Mucosa of descending colon (tissue), 3 donors: ENCODE measurements at regions not wholly inside any gene's neighbourhood (a gene's known extent, or its start where the extent isn't known, plus 50 kb on each side); places are given as distances from the start of the nearest gene placed in this dataset.

Experiments
- ATAC-seq: fragments of 200-7000 bp; cut with Tn5 transposase; one replicate; pipeline ENCODE4 v1.9.1; 2020; ENCODE audit warnings: mild to moderate bottlenecking, moderate library complexity
- DNase-seq, 3 donors: peaks; one replicate each; pipeline ENCODE4 v3.0.0-alpha.2; 2020
- H3K36me3 ChIP-seq: fragments of 200-600 bp; one replicate; pipeline ENCODE4 v1.8.0; 2021; ENCODE audit warnings: low read depth, mild to moderate bottlenecking
- H3K4me1 ChIP-seq: fragments of 200-600 bp; one replicate; pipeline ENCODE4 v1.8.0; 2021; ENCODE audit warnings: low read depth, mild to moderate bottlenecking
- H3K4me3 ChIP-seq: fragments of 200-600 bp; one replicate; pipeline ENCODE4 v1.8.0; 2021; ENCODE audit warnings: mild to moderate bottlenecking
- H3K9me3 ChIP-seq: fragments of 200-600 bp; one replicate; pipeline ENCODE4 v1.8.0; 2021; ENCODE audit warnings: mild to moderate bottlenecking
- CTCF ChIP-seq: fragments of 200-600 bp; IDR thresholded peaks from one replicate; pipeline ENCODE4 v1.8.0; 2022; ENCODE audit warnings: antibody characterized with exemption, mild to moderate bottlenecking
- intact Hi-C, 2 donors: fragments of 100-400 bp; cut with DNase I in 1 of 2; cut with micrococcal nuclease in 1 of 2; formaldehyde crosslinking; loops; one replicate each; pipeline versions ENCODE4 v1.11.0 to v1.11.1; 2022; cut with DNase I, micrococcal nuclease
- donor health status: DM: no; HTN: no; CAD: no; lungs with moderate emphysema.
- donor health status: DM: no; HTN: no; CAD: no.
- donor health status: DM: no; HTN: yes; CAD: no.

DNA sequence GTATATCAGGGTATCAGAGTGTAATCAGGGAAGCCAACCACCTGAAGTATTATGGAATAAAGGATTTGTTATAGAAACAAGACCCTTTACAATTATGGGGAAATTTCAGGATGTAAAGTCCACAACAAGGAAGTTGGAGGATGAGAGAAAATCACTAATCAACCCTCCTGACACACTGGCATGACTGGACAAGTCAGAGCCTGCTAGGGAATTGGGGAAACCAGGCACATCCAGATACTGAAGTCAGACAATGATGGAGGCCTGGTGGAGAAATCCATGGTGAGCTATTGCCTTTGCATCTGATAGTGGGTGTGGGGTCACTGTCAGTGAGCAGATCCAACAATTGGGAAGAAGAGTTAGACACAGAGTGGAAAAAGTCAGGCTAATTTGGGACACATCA is 158.8 kb upstream of the FBXO11 start:
- H3K36me3 ChIP-seq: no peaks in the 10 kb centered on the region
- intact Hi-C loops: no loop called here
- H3K4me3 ChIP-seq: no peak overlapping the region
- no peak for TF ChIP-seq CTCF
- DNase-seq (no peak), ATAC-seq (no peak)
- H3K4me1 ChIP-seq: no peaks in the 10 kb centered on the region
- H3K9me3 ChIP-seq: no peaks in the 10 kb centered on the region

DNA sequence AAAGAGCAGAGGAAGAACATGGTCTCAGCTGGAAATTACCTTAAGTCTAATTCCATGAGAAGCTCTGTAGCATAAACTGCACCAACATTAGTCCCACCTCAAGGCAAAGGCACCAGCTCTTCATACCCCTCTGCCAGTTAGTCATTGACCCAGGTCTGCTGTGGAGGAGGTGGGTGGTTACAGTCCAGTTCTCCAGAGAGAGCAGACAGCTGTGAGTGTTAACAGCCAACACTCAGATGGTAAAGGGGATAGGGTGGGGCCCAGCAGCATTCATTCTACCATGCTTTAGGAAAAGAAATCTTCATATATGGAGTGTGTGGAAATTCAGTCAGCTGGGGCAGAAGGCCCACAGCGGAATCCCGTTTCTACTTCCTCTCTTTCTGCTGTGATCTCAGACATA is 159.7 kb upstream of the FBXO11 start:
- intact Hi-C loops: no loop called here
- no peaks in the 10 kb centered on the region for H3K9me3 ChIP-seq
- TF ChIP-seq CTCF: no peak
- no peak for DNase-seq
- no peaks in the 10 kb centered on the region for H3K4me1 ChIP-seq
- no peaks in the 10 kb centered on the region for H3K36me3 ChIP-seq
- no peak overlapping the region for H3K4me3 ChIP-seq
- ATAC-seq: no peak

GRCh38 chr2:48069769-48070168 is 163.5 kb upstream of the FBXO11 start:
- Histone ChIP-seq H3K36me3 (no peaks in the 10 kb centered on the region), H3K4me1 (no peaks in the 10 kb centered on the region), H3K9me3 (no peaks in the 10 kb centered on the region), H3K4me3 (no peak overlapping the region)
- intact Hi-C loops: no loop called here
- TF ChIP-seq CTCF: no peak
- no peak for ATAC-seq
- no peak for DNase-seq

GRCh38 chr2:48070415-48070814 is 164.1 kb upstream of the FBXO11 start:
- intact Hi-C loops: no loop called here
- Histone ChIP-seq H3K4me1 (no peaks in the 10 kb centered on the region), H3K4me3 (no peak overlapping the region), H3K36me3 (no peaks in the 10 kb centered on the region), H3K9me3 (no peaks in the 10 kb centered on the region)
- no peak for ATAC-seq
- DNase-seq: no peak
- no peak for TF ChIP-seq CTCF

DNA sequence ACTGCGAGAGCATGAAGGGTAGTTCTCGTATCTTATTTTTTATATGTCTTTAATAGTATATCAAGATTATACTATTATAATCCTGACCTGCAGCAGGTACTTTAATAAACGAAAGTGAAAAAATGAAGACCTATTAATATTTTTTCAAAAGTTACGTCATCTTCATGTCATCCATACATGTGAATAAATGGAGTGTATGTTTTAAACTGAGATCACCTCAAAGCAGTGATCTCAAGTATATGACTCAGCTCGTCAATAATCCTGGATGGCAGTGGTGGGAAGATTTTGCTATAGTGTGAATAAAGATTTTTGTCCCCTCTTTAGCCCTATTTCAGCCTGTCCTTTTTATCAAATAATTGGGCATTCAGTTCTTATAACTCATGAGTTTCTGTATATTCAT is 166.3 kb upstream of the FBXO11 start:
- Histone ChIP-seq H3K36me3 (no peaks in the 10 kb centered on the region), H3K4me3 (no peak overlapping the region), H3K9me3 (no peaks in the 10 kb centered on the region), H3K4me1 (no peaks in the 10 kb centered on the region)
- no peak for DNase-seq
- intact Hi-C loops: no loop called here
- ATAC-seq: no peak
- no peak for TF ChIP-seq CTCF

DNA sequence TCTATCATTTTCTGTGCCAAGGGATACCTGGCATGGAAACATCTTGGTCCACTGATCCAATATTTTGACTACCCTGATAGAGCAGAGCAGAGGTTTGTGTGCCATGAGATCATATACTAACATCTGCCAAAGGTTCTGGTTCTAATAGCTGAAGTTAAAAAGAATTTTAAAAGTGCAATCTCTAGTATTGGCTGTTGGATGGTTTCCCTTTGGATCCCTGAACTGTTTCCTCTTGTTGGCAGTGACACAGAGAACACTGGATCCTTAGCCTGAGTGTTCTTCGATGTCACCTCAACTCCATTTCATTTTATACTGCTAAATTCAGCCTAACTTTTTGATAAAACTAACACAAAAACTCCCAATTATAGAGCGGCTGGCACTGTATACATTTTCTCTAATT is 169.3 kb upstream of the FBXO11 start:
- intact Hi-C loops: no loop called here
- Histone ChIP-seq H3K36me3 (no peaks in the 10 kb centered on the region), H3K4me1 (no peaks in the 10 kb centered on the region), H3K4me3 (no peak overlapping the region), H3K9me3 (no peaks in the 10 kb centered on the region)
- DNase-seq: no peak
- TF ChIP-seq CTCF: no peak
- ATAC-seq: no peak
